Left kidney (tissue), 1 donor: ENCODE measurements at regions not wholly inside any gene's neighbourhood (a gene's known extent, or its start where the extent isn't known, plus 50 kb on each side); places are given as distances from the start of the nearest gene placed in this dataset.

Source experiments
- DNase-seq: peaks from one replicate; pipeline ENCODE4 v3.0.0-alpha.2; 2013

DNA sequence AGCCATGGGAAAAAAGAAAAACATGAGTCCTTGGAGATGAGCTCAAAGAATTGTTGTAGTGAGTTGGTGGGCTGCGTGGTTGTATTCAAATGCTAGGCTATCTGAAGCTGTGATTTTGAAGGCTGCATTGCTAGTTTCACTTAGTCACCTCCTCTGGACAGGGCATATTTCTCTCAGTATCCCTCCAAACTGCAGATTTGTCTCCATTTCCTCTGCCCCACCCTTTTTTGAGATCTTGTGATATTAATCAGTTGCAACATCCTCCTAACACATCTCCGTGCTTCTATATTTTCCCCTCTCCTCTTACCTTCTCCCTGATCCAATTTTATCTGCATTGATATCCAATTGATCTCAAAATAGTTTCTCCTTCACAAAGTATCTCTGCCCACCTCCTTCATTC, 1048.0 kb upstream of the WWC1 start:
- DNase-seq, result no peak

GRCh38 chr5:167244583-167244982, 1046.9 kb upstream of the WWC1 start:
- DNase-seq, result no peak

DNA sequence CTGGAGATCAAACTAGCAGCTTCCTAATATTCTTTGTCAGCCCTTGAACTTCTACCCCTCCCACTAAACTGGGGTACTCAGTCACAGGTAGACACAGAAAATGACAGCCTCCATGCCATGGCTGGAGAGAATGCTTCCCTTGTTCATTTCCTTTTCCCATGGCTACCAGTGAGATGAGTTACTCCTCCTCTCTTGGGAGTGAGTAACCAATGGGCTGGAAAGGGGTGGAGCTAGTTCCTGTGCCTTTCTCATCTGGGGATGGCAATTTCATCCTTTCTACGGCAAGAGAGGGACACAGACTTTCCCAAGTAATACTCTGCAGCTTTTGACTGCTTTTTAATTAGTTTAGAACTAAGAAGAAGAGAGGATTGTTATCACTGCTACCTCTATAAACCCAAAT, 1045.6 kb upstream of the WWC1 start:
- DNase-seq, result no peak

DNA sequence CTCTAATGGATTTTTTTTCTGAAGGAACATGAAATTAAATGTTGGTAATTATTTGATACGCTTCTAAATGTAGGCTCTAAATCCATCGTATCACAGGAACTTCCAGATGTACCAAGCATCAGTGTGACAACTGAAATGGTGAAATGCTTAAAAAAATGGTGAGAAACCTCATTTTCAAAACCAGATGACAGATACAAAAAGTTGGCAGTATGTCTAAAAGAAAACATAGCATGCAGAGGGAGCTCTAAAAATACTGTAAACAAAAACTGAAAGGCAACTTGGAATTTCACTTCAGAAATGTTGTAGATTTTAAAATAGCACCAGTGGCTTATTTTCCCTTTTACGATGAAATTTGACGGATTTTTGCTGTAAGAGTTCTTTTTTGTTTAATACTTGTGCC, 1043.6 kb upstream of the WWC1 start:
- no peak for DNase-seq

DNA sequence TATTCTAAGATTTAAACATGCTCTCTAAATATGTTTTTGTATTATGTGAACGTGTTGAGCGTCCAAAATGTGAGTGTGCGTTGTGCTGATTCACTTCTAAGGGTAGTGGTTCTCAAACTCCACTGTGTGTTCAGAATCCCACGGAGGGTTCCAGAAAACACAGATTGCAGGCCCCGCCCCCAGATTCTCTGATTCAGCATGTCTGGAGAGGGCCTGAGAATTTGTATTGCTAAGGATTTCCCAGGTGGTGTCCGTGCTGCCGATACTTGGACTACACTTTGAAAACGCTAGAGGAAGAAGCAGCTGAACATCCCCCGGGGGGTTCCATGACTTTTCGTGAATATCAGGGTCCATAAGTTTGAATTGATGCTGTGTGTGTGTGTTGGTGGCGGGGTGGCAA, 1043.2 kb upstream of the WWC1 start:
- DNase-seq, result no peak

GRCh38 chr5:167250996-167251395, 1040.4 kb upstream of the WWC1 start:
- DNase-seq, result no peak

DNA sequence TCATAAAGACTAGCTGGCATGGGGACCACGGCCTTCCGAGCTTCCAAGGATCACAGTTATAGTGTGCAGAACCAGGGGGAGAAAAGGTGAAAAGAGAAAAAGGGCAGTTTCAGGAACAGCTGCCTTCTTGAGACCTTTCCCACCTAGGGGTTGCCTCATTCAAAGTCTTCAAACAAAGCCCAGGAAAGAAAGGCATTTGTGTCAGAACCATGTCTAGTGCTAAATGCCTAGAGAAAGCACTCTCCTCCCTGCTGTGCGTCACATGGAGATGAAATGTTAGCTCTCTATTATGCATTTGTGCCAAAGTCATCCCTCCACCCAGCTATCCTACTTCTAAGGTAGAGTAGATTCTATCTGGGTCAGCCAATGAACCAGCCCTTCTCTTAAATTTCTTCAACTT, 1037.3 kb upstream of the WWC1 start:
- no peak for DNase-seq

DNA sequence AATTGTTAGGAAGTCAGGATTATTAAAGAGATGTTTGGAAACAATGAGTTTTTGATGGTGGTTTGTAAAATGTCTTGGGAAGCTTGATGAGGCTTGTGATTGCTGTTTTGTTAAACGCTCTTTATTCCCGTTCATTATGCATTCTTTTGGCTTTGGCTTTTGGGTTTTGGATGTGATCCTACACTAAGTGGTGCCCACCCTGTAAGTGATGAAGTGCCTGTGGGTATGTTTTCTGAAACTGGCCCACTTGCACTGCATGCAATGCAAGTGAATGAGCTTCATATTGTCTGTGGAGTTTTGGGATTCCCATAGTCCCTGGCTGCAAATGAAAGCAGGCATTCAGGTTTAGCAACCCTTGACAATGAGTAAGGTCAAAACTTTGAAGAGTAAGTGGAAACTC, 1035.5 kb upstream of the WWC1 start:
- DNase-seq, result no peak

DNA sequence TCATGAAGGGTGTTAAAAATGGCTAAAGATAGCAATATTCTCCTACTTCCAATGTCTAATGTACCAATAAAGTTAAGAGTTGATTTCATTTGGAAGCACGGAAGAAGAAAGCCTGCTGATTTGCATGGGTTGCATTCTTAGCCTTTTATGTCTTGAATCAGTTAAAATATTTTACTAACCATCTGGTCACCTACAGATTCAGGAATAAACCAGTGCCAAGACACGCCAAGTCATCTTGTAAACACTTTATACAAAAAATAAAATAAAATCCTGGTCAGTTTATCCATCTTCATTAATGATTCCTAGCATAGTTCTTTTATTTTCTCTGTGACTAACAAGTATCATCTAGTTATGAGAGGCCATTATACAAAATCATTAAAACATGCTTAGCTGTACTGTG, 1031.6 kb upstream of the WWC1 start:
- DNase-seq, result no peak

DNA sequence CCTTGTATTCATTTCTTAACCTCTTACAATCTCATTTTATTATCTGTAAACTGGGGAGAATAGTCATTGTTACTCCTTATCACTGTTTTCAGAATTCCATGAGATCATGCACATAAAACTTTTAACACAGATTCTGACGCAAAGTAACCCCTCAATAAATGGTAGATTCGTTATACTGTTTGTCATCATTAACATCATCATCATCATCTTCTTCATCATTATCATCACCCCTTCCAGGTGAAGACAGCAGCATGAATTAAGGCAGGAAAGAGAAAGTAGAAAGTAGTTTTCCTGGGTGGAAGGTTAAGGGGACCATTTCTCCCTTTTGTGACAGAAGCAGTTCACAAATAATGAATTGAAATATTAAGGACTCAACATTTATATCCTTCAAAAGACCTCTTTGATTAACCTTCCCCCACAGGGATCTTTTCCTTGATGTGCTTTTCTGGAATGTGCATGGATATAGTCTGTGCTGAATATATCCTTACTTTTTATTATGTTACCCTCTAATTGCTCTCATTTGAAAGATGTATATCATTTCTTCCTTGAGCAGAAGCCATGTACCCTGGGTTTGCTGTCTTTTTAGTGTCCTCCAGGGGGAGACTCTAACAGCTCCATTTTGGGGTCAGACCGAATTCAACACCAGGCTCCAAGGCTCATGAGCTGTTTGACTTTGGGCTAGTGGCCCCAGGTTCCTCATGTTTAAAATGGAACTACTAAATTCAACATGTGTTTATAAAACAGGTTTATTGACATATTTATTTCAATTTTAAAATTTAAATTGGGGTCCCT, 1029.9 kb upstream of the WWC1 start:
- DNase-seq, result no peak

GRCh38 chr5:167263185-167263584, 1028.3 kb upstream of the WWC1 start:
- no peak for DNase-seq

DNA sequence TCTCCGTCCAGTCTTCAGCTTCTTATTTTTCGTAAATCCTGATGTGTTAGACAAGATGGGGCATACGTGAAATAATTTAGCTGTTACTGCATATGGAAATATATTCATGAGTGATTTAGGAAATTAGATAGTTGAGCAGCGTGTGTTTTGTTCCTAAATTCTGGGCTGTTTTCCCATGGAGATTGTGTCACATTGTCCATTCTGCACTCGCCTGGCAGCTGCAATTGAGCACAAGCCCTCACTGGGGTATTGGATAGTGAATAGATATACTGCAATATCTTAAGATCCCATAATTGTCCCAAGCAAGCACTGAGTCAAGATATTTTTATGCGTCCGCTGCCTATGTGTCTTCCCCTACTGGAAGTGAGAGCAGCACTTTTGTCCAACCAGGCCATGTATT, 1027.1 kb upstream of the WWC1 start:
- no peak for DNase-seq

- DNase-seq, result no peak
Measured at GRCh38 chr5:167268337-167268736, 1023.1 kb upstream of the WWC1 start.

DNA sequence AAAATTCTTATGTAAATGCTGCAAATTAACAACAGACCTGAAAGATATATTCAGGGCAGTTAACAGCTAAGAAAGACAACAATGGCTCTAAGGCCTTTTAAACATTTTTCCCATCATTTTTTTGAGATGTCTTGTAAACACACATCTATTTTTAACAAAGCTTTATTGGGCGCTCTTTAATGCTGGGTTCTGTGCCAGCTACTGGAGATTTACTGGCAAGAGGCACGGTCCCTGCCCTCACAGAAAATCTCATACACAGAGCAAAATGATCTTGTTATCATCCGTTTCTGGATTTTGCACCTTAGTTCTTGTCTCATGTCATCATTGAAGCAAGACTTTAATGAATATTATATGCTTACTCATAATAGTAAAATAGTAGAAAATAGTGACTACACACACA, 1022.3 kb upstream of the WWC1 start:
- DNase-seq, result no peak

GRCh38 chr5:167271081-167271480, 1020.4 kb upstream of the WWC1 start:
- no peak for DNase-seq

GRCh38 chr5:167271511-167271910, 1019.9 kb upstream of the WWC1 start:
- DNase-seq, result no peak

GRCh38 chr5:167280111-167280510, 1011.3 kb upstream of the WWC1 start:
- DNase-seq, result no peak

- DNase-seq, result no peak
Measured at GRCh38 chr5:167281925-167282324, 1009.5 kb upstream of the WWC1 start.

DNA sequence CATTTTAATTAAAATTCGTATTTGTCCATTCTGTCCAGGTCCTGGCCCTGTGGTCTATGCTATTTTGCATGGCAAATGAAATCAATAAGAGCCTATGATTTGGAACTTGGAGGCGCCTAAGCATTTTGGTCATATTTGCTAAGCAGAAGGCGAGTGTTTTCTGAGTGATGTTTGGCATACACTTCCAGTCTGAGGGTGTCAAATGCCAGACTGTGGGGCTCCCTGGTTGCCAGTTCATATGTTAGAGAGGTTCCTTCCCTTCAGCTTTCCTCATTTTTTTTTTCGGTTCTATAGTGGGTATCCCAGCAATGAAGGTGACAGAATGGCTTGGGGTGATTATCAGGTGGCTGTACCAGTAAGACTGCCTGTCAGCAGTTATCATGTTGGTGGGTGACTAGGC, 1007.8 kb upstream of the WWC1 start:
- DNase-seq, result no peak

DNA sequence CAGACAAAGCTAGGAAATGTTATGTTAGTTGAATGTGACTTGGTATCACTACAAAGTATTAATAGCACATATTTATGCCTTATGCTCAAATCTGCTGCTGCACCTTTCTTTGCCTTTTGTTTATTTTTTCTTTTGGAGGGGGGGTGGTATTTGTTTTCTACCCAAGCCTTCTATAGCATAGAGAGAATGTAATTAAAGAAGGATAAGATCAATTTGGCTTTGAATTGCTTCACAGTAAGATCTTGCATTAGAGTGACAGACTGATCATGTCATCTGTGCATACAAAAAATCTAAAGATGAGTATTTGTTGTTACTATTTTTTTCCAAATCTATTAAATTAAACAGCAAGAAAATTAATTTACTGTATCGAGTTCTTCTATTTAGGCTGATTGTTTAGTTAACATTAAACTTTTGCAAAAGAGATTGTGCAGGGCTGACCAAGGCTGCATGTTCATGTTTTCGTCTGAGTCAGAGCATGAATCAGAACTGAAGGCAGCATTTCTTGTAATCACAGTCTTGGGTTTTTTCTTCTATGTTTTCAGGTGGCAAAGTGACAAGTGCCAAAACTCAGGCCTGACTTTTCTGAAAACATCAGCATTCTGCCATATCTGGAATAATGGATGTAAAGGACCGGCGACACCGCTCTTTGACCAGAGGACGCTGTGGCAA, 1007.1 kb upstream of the WWC1 start:
- no peak for DNase-seq

GRCh38 chr5:167285591-167285990, 1005.9 kb upstream of the WWC1 start:
- DNase-seq, result no peak

DNA sequence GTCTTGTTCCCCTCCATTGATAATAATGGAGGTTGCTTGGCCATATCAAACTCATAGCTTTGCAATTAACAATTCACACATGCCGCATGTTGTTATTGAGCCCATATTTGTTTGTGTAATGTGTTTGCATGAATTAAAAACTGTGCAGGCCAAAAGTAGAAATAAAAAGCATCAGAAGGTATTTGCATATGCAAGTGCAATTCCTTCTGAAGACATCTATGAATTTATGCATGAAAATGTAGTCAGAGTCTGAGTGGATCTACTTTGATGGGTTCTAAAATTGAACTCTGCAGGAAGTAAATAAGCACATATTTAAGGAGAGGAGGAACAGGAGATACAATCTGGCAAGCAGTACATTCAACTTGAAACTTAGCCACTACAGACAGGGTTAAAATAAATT, 1004.6 kb upstream of the WWC1 start:
- no peak for DNase-seq

DNA sequence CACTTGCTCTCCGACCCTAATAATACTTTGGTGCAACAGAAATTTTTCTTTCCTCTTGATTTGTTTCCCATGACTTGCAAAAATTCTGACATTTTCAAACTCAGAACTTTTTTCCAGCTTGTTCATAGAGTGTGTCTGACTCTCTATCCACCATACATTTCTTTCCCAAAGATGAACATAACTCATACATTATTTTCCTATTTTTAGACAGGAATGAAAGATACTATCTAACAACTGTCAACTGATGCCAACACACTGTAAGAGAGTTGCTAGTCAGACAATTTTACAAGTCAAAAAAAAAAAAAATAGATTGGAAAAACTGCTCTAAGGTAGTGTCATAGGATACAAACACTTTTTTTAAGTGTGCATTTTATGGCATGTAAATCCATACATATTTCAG, 1001.0 kb upstream of the WWC1 start:
- no peak for DNase-seq
